Neuronal stem cell (in vitro differentiated cells): ENCODE measurements at regions not wholly inside any gene's neighbourhood (a gene's known extent, or its start where the extent isn't known, plus 50 kb on each side); places are given as distances from the start of the nearest gene placed in this dataset.
A peak's percentile ranks its signal among the peaks of the same experiment; 100 is the strongest.

Source experiments
- DNase-seq: peaks from one replicate; pipeline ENCODE4 v3.0.0-alpha.2; 2013; ENCODE audit warnings: low spot score
- H2AFZ ChIP-seq: one replicate; pipeline ENCODE4 v1.6.1; 2013; ENCODE audit warnings: mild to moderate bottlenecking, low read length, inconsistent platforms
- H2AK5ac ChIP-seq: 2 replicates; pipeline ENCODE4 v1.6.1; 2013; ENCODE audit warnings: low read depth, mild to moderate bottlenecking, inconsistent platforms, low read length, moderate library complexity, mixed read lengths
- H2BK120ac ChIP-seq: 2 replicates; pipeline ENCODE4 v1.6.1; 2013; ENCODE audit warnings: low read depth, mild to moderate bottlenecking, inconsistent platforms, low read length, moderate library complexity, mixed read lengths
- H2BK12ac ChIP-seq: one replicate; pipeline ENCODE4 v1.6.1; 2013; ENCODE audit warnings: low read length, inconsistent platforms
- H2BK15ac ChIP-seq: 2 replicates; pipeline ENCODE4 v1.6.1; 2013; ENCODE audit warnings: mild to moderate bottlenecking, low read length, inconsistent platforms, mixed read lengths
- H2BK5ac ChIP-seq: one replicate; pipeline ENCODE4 v1.6.1; 2013; ENCODE audit warnings: inconsistent platforms, mild to moderate bottlenecking, low read length, moderate library complexity
- H3K14ac ChIP-seq: one replicate; pipeline ENCODE4 v1.6.1; 2013; ENCODE audit warnings: low read length, inconsistent platforms
- H3K18ac ChIP-seq: 2 replicates; pipeline ENCODE4 v1.6.1; 2013; ENCODE audit warnings: low read length, inconsistent platforms
- H3K23ac ChIP-seq: 2 replicates; pipeline ENCODE4 v1.6.1; 2013; ENCODE audit warnings: low read depth, mild to moderate bottlenecking, mixed read lengths, low read length, inconsistent platforms; ENCODE audit not compliant: poor library complexity
- H3K27ac ChIP-seq: replicated peaks from 3 replicates; pipeline ENCODE4 v1.5.1; 2013; ENCODE audit warnings: low read length, inconsistent platforms
- H3K27me3 ChIP-seq, 3 experiments: 2 replicates each; pipeline ENCODE4 v1.6.1; 2013; ENCODE audit warnings: low read length in 3 of 3, mild to moderate bottlenecking in 2 of 3, inconsistent platforms in 1 of 3, low read depth in 1 of 3, mixed read lengths in 1 of 3, moderate library complexity in 1 of 3; ENCODE audit not compliant: control insufficient read depth in 3 of 3, insufficient read depth in 3 of 3
- H3K36me3 ChIP-seq, 2 donors: replicated peaks in 1 of 2; 2 replicates each; pipeline ENCODE4 v1.6.1; 2013; ENCODE audit warnings: low read length in 2 of 2; ENCODE audit not compliant: control insufficient read depth in 2 of 2, insufficient read depth in 2 of 2
- H3K4ac ChIP-seq: 2 replicates; pipeline ENCODE4 v1.6.1; 2013; ENCODE audit warnings: inconsistent platforms, mild to moderate bottlenecking, low read length, moderate library complexity
- H3K4me1 ChIP-seq, 2 donors: 1 replicate in 1 of 2; 2 replicates in 1 of 2; pipeline ENCODE4 v1.6.1; 2013; ENCODE audit warnings: low read length in 2 of 2, low read depth in 1 of 2; ENCODE audit not compliant: control insufficient read depth in 2 of 2, insufficient read depth in 1 of 2
- H3K4me2 ChIP-seq: one replicate; pipeline ENCODE4 v1.6.1; 2013; ENCODE audit warnings: mild to moderate bottlenecking, low read length, inconsistent platforms; ENCODE audit not compliant: insufficient read depth, poor library complexity, severe bottlenecking
- H3K4me3 ChIP-seq, 2 donors: 2 replicates each; pipeline ENCODE4 v1.5.1; 2013; ENCODE audit warnings: low read length in 2 of 2, mild to moderate bottlenecking in 2 of 2, inconsistent platforms in 1 of 2, moderate library complexity in 1 of 2
- H3K79me1 ChIP-seq: one replicate; pipeline ENCODE4 v1.6.1; 2013; ENCODE audit warnings: low read depth, mild to moderate bottlenecking, inconsistent platforms, low read length, moderate library complexity
- H3K9ac ChIP-seq: one replicate; pipeline ENCODE4 v1.6.1; 2013; ENCODE audit warnings: mild to moderate bottlenecking, low read depth, low read length, inconsistent platforms; ENCODE audit not compliant: poor library complexity
- H3K9me3 ChIP-seq, 2 donors: replicated peaks in 1 of 2; 2 replicates each; pipeline versions ENCODE3 to v1.6.1; 2013; ENCODE audit warnings: low read length in 2 of 2, mild to moderate bottlenecking in 2 of 2, inconsistent platforms in 1 of 2, low read depth in 1 of 2, mixed read lengths in 1 of 2, moderate library complexity in 1 of 2; ENCODE audit not compliant: control insufficient read depth in 2 of 2, insufficient read depth in 1 of 2
- H4K8ac ChIP-seq: one replicate; pipeline ENCODE4 v1.6.1; 2013; ENCODE audit warnings: low read depth, mild to moderate bottlenecking, inconsistent platforms, low read length, moderate library complexity
- H4K91ac ChIP-seq: one replicate; pipeline ENCODE4 v1.6.1; 2013; ENCODE audit warnings: low read length, low read depth, mild to moderate bottlenecking, inconsistent platforms; ENCODE audit not compliant: poor library complexity
- WGBS, 2 donors: extraction: QIAGEN DNeasy Blood & Tissue Kit; methylation state at CpG; one replicate each; pipeline ENCODE4 v1.1.7; 2013; ENCODE audit warnings: missing lambda C conversion rate in 2 of 2, mixed read lengths in 1 of 2; ENCODE audit not compliant: insufficient read length in 2 of 2, insufficient replicate concordance in 1 of 2; ENCODE audit errors: extremely low coverage in 2 of 2; 5-methylcytosine and 5-hydroxymethylcytosine counted together

DNA sequence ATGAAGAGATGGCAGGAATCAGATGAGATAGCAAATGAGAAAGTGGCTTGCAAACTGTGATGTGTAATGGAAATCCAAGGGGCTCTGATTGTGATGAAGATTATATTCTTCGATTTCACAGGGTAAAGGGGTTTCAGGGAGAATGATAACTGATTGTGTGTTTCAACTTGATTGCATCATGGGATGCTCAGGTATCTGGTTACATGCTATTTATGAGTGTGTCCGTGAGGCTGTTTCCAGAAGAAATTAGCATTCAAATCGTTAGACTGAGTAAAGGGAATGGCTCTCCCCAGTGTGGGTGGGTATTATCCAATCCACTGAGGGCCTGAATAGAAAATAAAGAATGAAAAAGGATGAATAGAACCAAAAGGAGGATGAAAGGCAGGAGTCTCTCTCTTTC lies 278.7 kb upstream of the LARGE1 start:
- Histone ChIP-seq H2BK12ac (no peak overlapping the region), H3K4me3 (no peak overlapping the region), H3K79me1 (no peaks in the 10 kb centered on the region), H3K9me3 (no peaks in the 10 kb centered on the region), H3K4me2 (no peak overlapping the region), H2BK120ac (no peak overlapping the region), H2BK5ac (no peak overlapping the region), H3K9ac (no peak overlapping the region), H4K8ac (no peak overlapping the region), H2AFZ (no peak overlapping the region), H3K14ac (no peak overlapping the region), H4K91ac (no peak overlapping the region), H3K23ac (no peak overlapping the region), H3K4me1 (peaks cover 0 to 6% of the 10 kb centered on the region in 2 donors), H2BK15ac (no peak overlapping the region), H3K36me3 (no peaks in the 10 kb centered on the region), H3K27ac (no peak overlapping the region), H3K18ac (no peak overlapping the region), H3K27me3 (no peaks in the 10 kb centered on the region), H3K4ac (no peak overlapping the region), H2AK5ac (no peak overlapping the region)
- no peak for DNase-seq
- no CpG with 5 or more reads among the region's 3 CpGs for WGBS, 2 donors

DNA sequence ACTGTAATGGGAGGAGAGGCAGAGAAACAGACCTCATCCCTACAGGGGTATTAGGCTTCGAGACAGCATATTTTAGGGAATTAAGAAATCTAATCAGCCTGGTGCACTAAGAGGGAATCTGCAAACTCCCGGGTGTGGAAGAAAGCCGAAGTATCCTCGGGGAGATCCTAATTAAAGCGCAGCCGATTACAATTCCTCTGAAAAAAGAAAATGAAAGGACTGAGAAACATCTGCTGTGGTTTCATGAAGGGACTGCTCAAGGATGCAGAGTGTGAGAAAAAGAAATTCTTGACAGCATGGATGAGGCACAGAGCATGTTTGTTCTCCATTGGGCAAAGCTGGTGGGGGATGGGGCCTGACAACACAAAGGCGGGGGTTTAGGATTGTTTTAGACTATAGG lies 290.0 kb upstream of the LARGE1 start:
- H3K9ac ChIP-seq, result no peak overlapping the region
- H3K4ac ChIP-seq, result no peak overlapping the region
- no peak overlapping the region for H3K18ac ChIP-seq
- WGBS, 2 donors, result no CpG with 5 or more reads among the region's 7 CpGs
- peaks cover 0 to 11% of the 10 kb centered on the region in 2 donors for H3K4me1 ChIP-seq
- DNase-seq, result peak; percentile 15
- no peak overlapping the region for H4K91ac ChIP-seq
- H2BK15ac ChIP-seq, result no peak overlapping the region
- no peak overlapping the region for H2BK5ac ChIP-seq
- H3K9me3 ChIP-seq, result peaks cover 0 to 2% of the 10 kb centered on the region in 2 donors
- H3K4me2 ChIP-seq, result no peak overlapping the region
- H4K8ac ChIP-seq, result no peak overlapping the region
- H2BK12ac ChIP-seq, result no peak overlapping the region
- H3K27ac ChIP-seq, result peak overlapping the region; percentile 85
- H3K36me3 ChIP-seq, result no peaks in the 10 kb centered on the region
- no peaks in the 10 kb centered on the region for H3K27me3 ChIP-seq
- H2BK120ac ChIP-seq, result no peak overlapping the region
- H3K4me3 ChIP-seq, result no peak overlapping the region
- H3K23ac ChIP-seq, result no peak overlapping the region
- no peak overlapping the region for H2AFZ ChIP-seq
- H3K79me1 ChIP-seq, result no peaks in the 10 kb centered on the region
- no peak overlapping the region for H3K14ac ChIP-seq
- no peak overlapping the region for H2AK5ac ChIP-seq

DNA sequence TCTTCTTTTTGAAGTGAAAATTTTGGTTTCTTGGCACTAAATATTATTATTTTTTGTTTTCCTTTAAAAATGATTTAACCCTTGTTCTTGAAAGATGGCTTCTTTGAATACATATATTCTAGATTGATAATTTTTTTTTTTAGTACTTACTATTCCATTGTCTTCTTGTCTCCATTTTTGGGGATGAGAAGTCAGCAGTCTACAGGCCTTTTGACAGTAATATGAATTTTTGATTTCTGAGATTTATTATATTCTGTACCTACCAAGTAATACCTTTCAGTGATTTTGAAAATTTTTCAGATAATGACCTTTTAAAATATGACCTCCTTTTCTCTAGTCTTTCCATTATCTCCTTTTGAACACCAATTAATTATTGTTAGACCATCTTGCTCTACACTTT lies 294.1 kb upstream of the LARGE1 start:
- H3K36me3 ChIP-seq, result no peaks in the 10 kb centered on the region
- no peaks in the 10 kb centered on the region for H3K27me3 ChIP-seq
- no peak overlapping the region for H2AK5ac ChIP-seq
- no peaks in the 10 kb centered on the region for H3K79me1 ChIP-seq
- no peak overlapping the region for H2AFZ ChIP-seq
- no peak for DNase-seq
- no peak overlapping the region for H2BK120ac ChIP-seq
- H2BK12ac ChIP-seq, result no peak overlapping the region
- no peak overlapping the region for H2BK5ac ChIP-seq
- no peak overlapping the region for H3K4ac ChIP-seq
- no peak overlapping the region for H3K9ac ChIP-seq
- peaks cover 0 to 11% of the 10 kb centered on the region in 2 donors for H3K4me1 ChIP-seq
- H3K4me2 ChIP-seq, result no peak overlapping the region
- no peak overlapping the region for H4K8ac ChIP-seq
- no peak overlapping the region for H3K4me3 ChIP-seq
- no peak overlapping the region for H4K91ac ChIP-seq
- H3K23ac ChIP-seq, result no peak overlapping the region
- peaks cover 0 to 2% of the 10 kb centered on the region in 2 donors for H3K9me3 ChIP-seq
- no peak overlapping the region for H3K14ac ChIP-seq
- no peak overlapping the region for H3K18ac ChIP-seq
- no peak overlapping the region for H2BK15ac ChIP-seq
- no peak overlapping the region for H3K27ac ChIP-seq

DNA sequence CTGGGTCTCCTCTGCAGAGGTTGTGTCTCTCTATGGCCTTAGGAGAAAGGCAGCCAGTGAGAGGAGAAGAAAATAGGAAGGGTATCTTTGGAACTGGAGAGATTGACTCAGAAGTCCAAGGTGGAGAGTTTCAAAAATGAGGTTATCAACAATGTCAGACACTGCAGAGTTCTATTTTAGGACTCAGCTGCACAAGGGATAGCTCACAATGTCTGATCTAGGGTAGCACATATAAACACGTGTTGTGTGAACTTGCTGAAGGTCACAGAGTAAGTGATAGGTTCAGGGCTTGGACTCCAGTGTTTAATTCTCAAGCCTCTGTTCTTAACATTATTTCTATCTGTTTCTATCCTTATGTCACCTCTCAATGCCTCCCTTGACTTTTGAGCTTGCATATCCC lies 305.0 kb upstream of the LARGE1 start:
- no peak overlapping the region for H2BK120ac ChIP-seq
- no peak overlapping the region for H3K4me2 ChIP-seq
- no peak overlapping the region for H3K4me3 ChIP-seq
- H3K9ac ChIP-seq, result no peak overlapping the region
- no CpG with 5 or more reads among the region's 1 CpG for WGBS, 2 donors
- H4K8ac ChIP-seq, result no peak overlapping the region
- H2BK15ac ChIP-seq, result no peak overlapping the region
- no peak overlapping the region for H2AK5ac ChIP-seq
- H3K23ac ChIP-seq, result no peak overlapping the region
- H3K9me3 ChIP-seq, result peaks cover 0 to 2% of the 10 kb centered on the region in 2 donors
- H3K79me1 ChIP-seq, result no peaks in the 10 kb centered on the region
- no peak overlapping the region for H3K4ac ChIP-seq
- H3K18ac ChIP-seq, result no peak overlapping the region
- H3K36me3 ChIP-seq, result no peaks in the 10 kb centered on the region
- H4K91ac ChIP-seq, result no peak overlapping the region
- H2BK12ac ChIP-seq, result no peak overlapping the region
- no peak overlapping the region for H2AFZ ChIP-seq
- H2BK5ac ChIP-seq, result no peak overlapping the region
- no peak overlapping the region for H3K14ac ChIP-seq
- H3K27ac ChIP-seq, result no peak overlapping the region
- no peaks in the 10 kb centered on the region for H3K27me3 ChIP-seq
- no peaks in the 10 kb centered on the region for H3K4me1 ChIP-seq
- DNase-seq, result no peak
